A549 (cell line): ENCODE measurements at regions not wholly inside any gene's neighbourhood (a gene's known extent, or its start where the extent isn't known, plus 50 kb on each side); places are given as distances from the start of the nearest gene placed in this dataset.
"Not testable (repeated sequence)": the region's sequence is repeated elsewhere in the genome, so short reads cannot be mapped to it uniquely, and the experiment has no call there.

Experiments
- ATAC-seq, 2 experiments: fragments of 200-7000 bp in 1 of 2; fragments of >200 bp in 1 of 2; cut with Nextera tagmentation in 1 of 2; cut with Tn5 transposase in 1 of 2; 3 replicates each; pipeline versions ENCODE4 v1.8.0 to v1.9.1; 2018 to 2020; ENCODE audit warnings: mild to moderate bottlenecking in 1 of 2, moderate library complexity in 1 of 2
- CTCF ChIA-PET: fragments of 300-600 bp; sonication (Branson Sonifier 250); formaldehyde crosslinking; extraction: SDS; loops from one replicate; lab custom pipeline; 2021; ENCODE audit warnings: antibody characterized with exemption, inconsistent platforms; lab: Yijun Ruan, JAX
- POLR2A ChIA-PET: fragments of 350-600 bp; formaldehyde crosslinking; extraction: SDS; loops from one replicate; lab custom pipeline; 2021; ENCODE audit warnings: antibody characterized with exemption, inconsistent platforms; lab: Yijun Ruan, JAX
- DNase-seq, 2 experiments: peaks; one replicate each; pipeline versions ENCODE4 v3.0.0 to v3.0.0-alpha.2; 2011 to 2016; ENCODE audit warnings: low read depth in 1 of 2, low spot score in 1 of 2
- FAIRE-seq: peaks from 2 replicates; lab custom pipeline; 2011; peaks lifted over from hg19 to GRCh38; lab: Jason Lieb, UNC
- H3K27ac ChIP-seq, 2 experiments: fragments of >200 bp; sonication (Bioruptor Twin); formaldehyde crosslinking; 3 replicates each; pipeline ENCODE4 v1.5.1; 2016 to 2017
- H3K4me1 ChIP-seq: fragments of >200 bp; sonication (Bioruptor Twin); formaldehyde crosslinking; 3 replicates; pipeline ENCODE4 v1.6.1; 2016
- H3K4me2 ChIP-seq: fragments of >200 bp; sonication (Bioruptor Twin); formaldehyde crosslinking; 3 replicates; pipeline ENCODE4 v1.6.1; 2016
- H3K4me3 ChIP-seq: fragments of >200 bp; sonication (Bioruptor Twin); formaldehyde crosslinking; 3 replicates; pipeline ENCODE4 v1.5.1; 2016
- H3K9me3 ChIP-seq: fragments of >200 bp; sonication (Bioruptor Twin); formaldehyde crosslinking; 3 replicates; pipeline ENCODE4 v1.6.1; 2016
- WGBS: methylation state at CpG from one replicate; pipeline ENCODE4 v1.1.6; 2017; ENCODE audit errors: missing lambda C conversion rate; 5-methylcytosine and 5-hydroxymethylcytosine counted together

- POLR2A ChIA-PET, H3K9me3 ChIP-seq, H3K4me3 ChIP-seq, H3K27ac ChIP-seq, H3K4me2 ChIP-seq, CTCF ChIA-PET, FAIRE-seq, H3K4me1 ChIP-seq, ATAC-seq: not testable (repeated sequence)
- DNase-seq = peak in 1 of 2 experiments; percentile 10
- WGBS = 30% methylated on average over 32 of the region's 32 CpGs
These were observed 238.2 kb downstream of the SHCBP1 start for GRCh38 chr16:46382791-46383541.

GRCh38 chr16:46382079-46382478 is 239.1 kb downstream of the SHCBP1 start:
- H3K4me1 ChIP-seq, H3K4me2 ChIP-seq, CTCF ChIA-PET, FAIRE-seq, ATAC-seq, H3K27ac ChIP-seq, H3K9me3 ChIP-seq, DNase-seq, POLR2A ChIA-PET, H3K4me3 ChIP-seq: not testable (repeated sequence)
- 34% methylated on average over 17 of the region's 17 CpGs for WGBS

GRCh38 chr16:46381344-46381743 is 239.8 kb downstream of the SHCBP1 start:
- H3K4me3 ChIP-seq, CTCF ChIA-PET, DNase-seq, POLR2A ChIA-PET, ATAC-seq, H3K4me2 ChIP-seq, FAIRE-seq, H3K9me3 ChIP-seq, H3K4me1 ChIP-seq, H3K27ac ChIP-seq: not testable (repeated sequence)
- WGBS = 29% methylated on average over 17 of the region's 17 CpGs
